NCI-H1092 treated with DMSO at 0.1 percent for 48 hours (cell line): ENCODE measurements at regions not wholly inside any gene's neighbourhood (a gene's known extent, or its start where the extent isn't known, plus 50 kb on each side); places are given as distances from the start of the nearest gene placed in this dataset.
"Not testable (repeated sequence)": the region's sequence is repeated elsewhere in the genome, so short reads cannot be mapped to it uniquely, and the experiment has no call there.

ENCODE experiments used
- DNase-seq: peaks from one replicate; lab custom pipeline; 2025; lab: John Stamatoyannopoulos, UW

- no peak for DNase-seq
Observed at GRCh38 chr5:10921160-10921559, 160.1 kb upstream of the DAP start.

- DNase-seq: no peak
Observed at GRCh38 chr5:10920400-10920799, 159.4 kb upstream of the DAP start.

- DNase-seq: no peak
Observed at GRCh38 chr5:10914741-10915480, 153.9 kb upstream of the DAP start.

GRCh38 chr5:10913841-10914240, 152.8 kb upstream of the DAP start:
- no peak for DNase-seq

- DNase-seq: no peak
Observed at GRCh38 chr5:10913181-10913810, 152.3 kb upstream of the DAP start.

- no peak for DNase-seq
Observed at GRCh38 chr5:10912435-10912834, 151.4 kb upstream of the DAP start.

- no peak for DNase-seq
Observed at GRCh38 chr5:10910261-10910660, 149.2 kb upstream of the DAP start.

- no peak for DNase-seq
Observed at GRCh38 chr5:10904862-10905432, 143.9 kb upstream of the DAP start.

- DNase-seq: no peak
Observed at GRCh38 chr5:10903786-10904560, 142.9 kb upstream of the DAP start.

- no peak for DNase-seq
Observed at GRCh38 chr5:10902145-10902544, 141.1 kb upstream of the DAP start.

GRCh38 chr5:10898514-10898913, 137.5 kb upstream of the DAP start:
- DNase-seq: no peak

- no peak for DNase-seq
Observed at GRCh38 chr5:10896016-10896415, 135.0 kb upstream of the DAP start.

- no peak for DNase-seq
Observed at GRCh38 chr5:10894445-10895054, 133.5 kb upstream of the DAP start.

GRCh38 chr5:10892911-10893215, 131.8 kb upstream of the DAP start:
- no peak for DNase-seq

- DNase-seq: no peak
Observed at GRCh38 chr5:10892147-10892910, 131.3 kb upstream of the DAP start.

GRCh38 chr5:10891193-10891592, 130.2 kb upstream of the DAP start:
- DNase-seq: no peak

- no peak for DNase-seq
Observed at GRCh38 chr5:10886497-10886896, 125.5 kb upstream of the DAP start.

GRCh38 chr5:10885026-10885425, 124.0 kb upstream of the DAP start:
- no peak for DNase-seq

GRCh38 chr5:10883945-10884344, 122.9 kb upstream of the DAP start:
- DNase-seq: not testable (repeated sequence)

- DNase-seq: no peak
Observed at GRCh38 chr5:10880934-10881333, 119.9 kb upstream of the DAP start.

- DNase-seq: not testable (repeated sequence)
Observed at GRCh38 chr5:10876996-10877395, 116.0 kb upstream of the DAP start.
